Nephron progenitor cell (in vitro differentiated cells): ENCODE measurements at regions not wholly inside any gene's neighbourhood (a gene's known extent, or its start where the extent isn't known, plus 50 kb on each side); places are given as distances from the start of the nearest gene placed in this dataset.
A peak's percentile ranks its signal among the peaks of the same experiment; 100 is the strongest.

ENCODE experiments used
- DNase-seq: peaks from one replicate; pipeline ENCODE4 v3.0.0; 2021
- H3K27ac Mint-ChIP-seq: 2 replicates; pipeline ENCODE4 v1.8.0; 2021; ENCODE audit warnings: mild to moderate bottlenecking, moderate library complexity, mixed read lengths
- H3K27me3 Mint-ChIP-seq: 2 replicates; pipeline ENCODE4 v1.8.0; 2021; ENCODE audit warnings: mild to moderate bottlenecking, low read depth, mixed read lengths; ENCODE audit not compliant: poor library complexity
- H3K36me3 Mint-ChIP-seq: 2 replicates; pipeline ENCODE4 v1.8.0; 2021; ENCODE audit warnings: low read depth, mixed read lengths
- H3K4me1 Mint-ChIP-seq: 2 replicates; pipeline ENCODE4 v1.8.0; 2021; ENCODE audit warnings: mixed read lengths
- H3K4me3 Mint-ChIP-seq: 2 replicates; pipeline ENCODE4 v1.8.0; 2021; ENCODE audit warnings: mild to moderate bottlenecking, moderate library complexity, mixed read lengths
- H3K9me3 Mint-ChIP-seq: 2 replicates; pipeline ENCODE4 v1.8.0; 2021; ENCODE audit warnings: mild to moderate bottlenecking, moderate library complexity, mixed read lengths
- TF ChIP-seq, protein P1 (sequence below): fragments of 200-600 bp; sonication (generic); IDR thresholded peaks from 2 replicates; pipeline ENCODE4 v1.5.0; 2021; ENCODE audit warnings: antibody characterized with exemption

DNA sequence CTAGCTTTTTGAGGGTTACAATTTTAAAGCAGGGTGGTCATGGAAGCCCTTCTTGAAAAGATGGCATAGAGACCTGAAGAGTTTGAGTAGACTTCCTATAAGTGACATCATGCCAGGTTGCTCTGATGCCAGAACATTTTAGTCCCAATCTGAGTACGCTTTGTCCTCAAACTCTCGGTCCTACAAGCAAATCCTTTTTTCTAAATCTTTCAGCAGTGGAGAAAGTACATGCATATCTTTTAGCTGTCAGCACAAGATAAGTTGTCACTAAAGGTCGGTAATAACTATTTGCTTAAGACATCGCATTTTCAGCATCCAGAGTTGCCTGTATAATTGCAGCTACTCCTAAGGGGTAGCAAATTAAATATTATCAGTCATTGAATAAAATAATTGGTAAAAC lies 140.4 kb downstream of the ATP6V1G3 start:
- Mint-ChIP-seq H3K4me1 (no peaks in the 10 kb centered on the region), H3K27me3 (peaks cover 18% of the 10 kb centered on the region), H3K36me3 (no peaks in the 10 kb centered on the region), H3K4me3 (no peak overlapping the region), H3K27ac (no peak overlapping the region), H3K9me3 (peaks cover 12% of the 10 kb centered on the region)
- TF ChIP-seq, protein P1, sequence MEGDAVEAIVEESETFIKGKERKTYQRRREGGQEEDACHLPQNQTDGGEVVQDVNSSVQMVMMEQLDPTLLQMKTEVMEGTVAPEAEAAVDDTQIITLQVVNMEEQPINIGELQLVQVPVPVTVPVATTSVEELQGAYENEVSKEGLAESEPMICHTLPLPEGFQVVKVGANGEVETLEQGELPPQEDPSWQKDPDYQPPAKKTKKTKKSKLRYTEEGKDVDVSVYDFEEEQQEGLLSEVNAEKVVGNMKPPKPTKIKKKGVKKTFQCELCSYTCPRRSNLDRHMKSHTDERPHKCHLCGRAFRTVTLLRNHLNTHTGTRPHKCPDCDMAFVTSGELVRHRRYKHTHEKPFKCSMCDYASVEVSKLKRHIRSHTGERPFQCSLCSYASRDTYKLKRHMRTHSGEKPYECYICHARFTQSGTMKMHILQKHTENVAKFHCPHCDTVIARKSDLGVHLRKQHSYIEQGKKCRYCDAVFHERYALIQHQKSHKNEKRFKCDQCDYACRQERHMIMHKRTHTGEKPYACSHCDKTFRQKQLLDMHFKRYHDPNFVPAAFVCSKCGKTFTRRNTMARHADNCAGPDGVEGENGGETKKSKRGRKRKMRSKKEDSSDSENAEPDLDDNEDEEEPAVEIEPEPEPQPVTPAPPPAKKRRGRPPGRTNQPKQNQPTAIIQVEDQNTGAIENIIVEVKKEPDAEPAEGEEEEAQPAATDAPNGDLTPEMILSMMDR = no peak
- DNase-seq = no peak

DNA sequence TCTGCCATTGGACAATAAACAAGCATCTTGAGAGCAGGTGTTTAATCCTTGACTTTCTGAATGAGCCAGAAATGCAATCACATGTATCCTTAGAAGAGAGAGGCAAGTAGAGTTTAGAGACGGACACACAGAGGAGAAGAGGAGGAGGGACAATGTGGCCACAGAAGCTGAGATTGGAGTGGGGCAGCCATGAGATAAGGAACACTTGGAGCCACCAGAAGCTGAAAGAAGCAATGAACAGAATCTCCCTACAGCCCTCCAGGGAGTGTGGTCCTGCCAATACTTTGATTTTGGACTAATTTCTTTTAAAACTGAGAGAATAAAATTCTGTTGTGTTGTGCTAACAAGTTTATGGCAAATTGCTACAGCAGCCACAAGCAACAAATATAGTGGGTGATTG lies 141.0 kb downstream of the ATP6V1G3 start:
- TF ChIP-seq, protein P1 = no peak
- H3K36me3 Mint-ChIP-seq = no peaks in the 10 kb centered on the region

DNA sequence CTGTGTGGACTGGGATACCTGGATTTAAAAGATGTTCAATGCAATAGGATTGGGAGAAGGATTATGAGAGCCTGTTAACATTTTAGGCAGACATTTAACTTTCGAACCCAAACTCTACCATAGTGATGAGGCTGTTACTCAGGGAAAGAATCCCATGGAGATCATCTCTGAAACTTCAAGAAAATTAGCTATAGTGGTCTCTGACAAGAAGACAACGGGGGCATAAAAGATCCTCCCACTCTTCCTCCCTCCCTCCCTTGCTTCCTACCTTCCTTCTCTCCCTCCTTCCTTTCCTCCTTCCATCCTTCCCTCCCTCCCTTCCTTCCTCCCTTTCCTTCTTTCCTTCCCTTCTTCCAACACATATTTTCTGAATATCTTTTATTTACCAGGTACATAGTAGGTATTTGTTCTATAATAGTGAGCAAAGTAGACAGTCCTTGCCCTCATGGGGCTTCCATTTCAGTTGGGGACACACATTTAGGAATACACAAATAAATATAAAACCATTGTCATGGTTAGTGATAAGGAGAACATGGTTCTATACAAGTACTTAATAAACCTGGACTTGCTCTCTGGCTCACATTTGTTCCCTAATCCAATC lies 143.2 kb downstream of the ATP6V1G3 start:
- Mint-ChIP-seq H3K36me3 (no peaks in the 10 kb centered on the region), H3K27ac (no peak overlapping the region), H3K4me3 (no peak overlapping the region), H3K4me1 (peaks cover 6% of the 10 kb centered on the region), H3K9me3 (no peaks in the 10 kb centered on the region), H3K27me3 (peaks cover 26% of the 10 kb centered on the region)
- DNase-seq = no peak
- TF ChIP-seq, protein P1 = no peak

More for the DNA sequence above, 141.0 kb downstream of the ATP6V1G3 start:
- Mint-ChIP-seq H3K9me3 (peaks cover 8% of the 10 kb centered on the region), H3K4me1 (no peaks in the 10 kb centered on the region), H3K4me3 (no peak overlapping the region), H3K27ac (no peak overlapping the region), H3K27me3 (peaks cover 18% of the 10 kb centered on the region)
- no peak for DNase-seq

DNA sequence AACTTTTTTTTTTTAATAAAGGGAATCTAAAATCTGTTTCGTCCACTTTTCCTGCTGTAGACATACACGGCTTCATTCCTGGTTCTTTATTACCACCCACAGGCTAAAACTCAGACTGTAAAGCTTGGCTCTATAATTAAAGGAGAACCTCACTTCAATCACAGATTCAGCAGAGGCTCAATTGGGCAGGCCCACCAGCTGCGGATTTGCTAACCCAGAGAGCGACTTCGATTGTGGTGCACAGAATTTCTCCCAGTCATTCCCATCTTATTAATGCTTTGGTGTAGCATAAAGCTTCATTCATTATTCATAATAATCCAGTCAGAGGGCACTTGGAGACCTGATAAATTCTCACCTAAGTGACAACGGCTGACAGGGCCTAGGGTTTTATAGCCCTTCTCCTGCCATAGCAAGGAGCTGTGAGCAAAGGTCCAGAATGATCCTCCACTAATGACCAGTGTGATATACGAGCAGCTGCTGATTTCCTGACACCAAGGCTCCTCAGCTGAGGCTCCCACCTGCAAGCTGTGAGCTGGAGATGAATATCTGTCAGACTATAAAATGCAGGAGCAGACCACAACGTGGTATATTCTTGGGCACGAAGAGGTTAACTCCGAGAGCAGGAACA lies 149.0 kb downstream of the ATP6V1G3 start:
- no peak overlapping the region for H3K4me3 Mint-ChIP-seq
- DNase-seq = peak; percentile 28
- peaks cover 33% of the 10 kb centered on the region for H3K4me1 Mint-ChIP-seq
- H3K27ac Mint-ChIP-seq = peak overlapping the region; percentile 72
- H3K9me3 Mint-ChIP-seq = no peaks in the 10 kb centered on the region
- TF ChIP-seq, protein P1 = no peak
- H3K36me3 Mint-ChIP-seq = no peaks in the 10 kb centered on the region
- H3K27me3 Mint-ChIP-seq = peaks cover 25% of the 10 kb centered on the region

DNA sequence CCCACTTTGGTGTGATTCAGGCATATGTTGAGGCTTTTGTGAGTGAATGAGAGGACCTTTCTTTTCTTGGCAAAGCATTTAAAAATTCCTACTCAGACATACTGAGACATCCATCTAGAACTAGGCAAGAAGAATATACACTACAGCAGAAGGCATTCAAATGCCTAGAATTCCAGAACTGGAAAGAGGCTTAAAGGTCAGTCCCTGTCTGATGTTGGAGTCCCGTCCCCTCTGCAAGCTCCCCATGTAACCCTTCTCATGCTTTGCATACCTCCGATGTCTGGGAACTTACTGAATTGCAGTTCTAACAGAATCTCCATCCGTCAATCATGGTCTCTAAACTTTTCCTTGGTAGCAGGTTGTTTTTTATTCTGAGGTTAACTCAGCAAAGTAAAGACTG lies 152.9 kb downstream of the ATP6V1G3 start:
- no peaks in the 10 kb centered on the region for H3K36me3 Mint-ChIP-seq
- TF ChIP-seq, protein P1 = no peak
- H3K9me3 Mint-ChIP-seq = no peaks in the 10 kb centered on the region
- H3K4me3 Mint-ChIP-seq = no peak overlapping the region
- DNase-seq = no peak
- H3K4me1 Mint-ChIP-seq = peaks cover 30% of the 10 kb centered on the region
- H3K27me3 Mint-ChIP-seq = peaks cover 20% of the 10 kb centered on the region
- H3K27ac Mint-ChIP-seq = no peak overlapping the region

DNA sequence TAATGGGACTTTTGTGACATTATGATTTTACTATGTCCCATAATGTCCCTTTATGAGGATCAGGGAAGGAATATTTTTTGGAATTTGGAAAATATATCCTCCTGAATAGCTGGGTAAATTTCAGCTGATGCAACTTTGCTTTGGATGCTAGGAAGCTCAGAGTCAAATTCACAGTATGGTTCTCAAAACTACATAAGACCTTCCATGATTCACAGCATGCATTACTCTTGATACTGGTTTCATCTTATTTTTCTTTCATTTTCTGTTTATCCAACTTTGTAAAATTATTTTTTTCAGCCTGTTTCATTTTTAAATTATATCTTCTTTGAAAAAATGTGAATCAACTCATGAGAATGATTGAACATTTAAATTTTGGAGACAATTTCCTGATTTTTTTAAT lies 160.2 kb downstream of the ATP6V1G3 start:
- Mint-ChIP-seq H3K27ac (no peak overlapping the region), H3K9me3 (peaks cover 10% of the 10 kb centered on the region), H3K4me1 (no peaks in the 10 kb centered on the region), H3K4me3 (no peak overlapping the region), H3K27me3 (peaks cover 4% of the 10 kb centered on the region), H3K36me3 (no peaks in the 10 kb centered on the region)
- DNase-seq = no peak
- TF ChIP-seq, protein P1 = no peak
